ENCODE measurements at regions not wholly inside any gene's neighbourhood (a gene's known extent, or its start where the extent isn't known, plus 50 kb on each side); places are given as distances from the start of the nearest gene placed in this dataset.
"Not testable (repeated sequence)": the region's sequence is repeated elsewhere in the genome, so short reads cannot be mapped to it uniquely, and the experiment has no call there.

- H3K9ac ChIP-seq (ENCODE audit: low read length); H3K79me2 ChIP-seq (ENCODE audit: insufficient read depth, low read length); H3K27ac ChIP-seq (ENCODE audit: low read depth, low read length, poor library complexity, severe bottlenecking); H3K4me2 ChIP-seq (ENCODE audit: low read length); H2AFZ ChIP-seq (ENCODE audit: low read length); H3K9me3 ChIP-seq (ENCODE audit: low read length); H3K9me2 ChIP-seq (ENCODE audit: low read depth, low read length); H3K4me1 ChIP-seq (ENCODE audit: insufficient read depth, low read length, severe bottlenecking); H3K4me3 ChIP-seq (ENCODE audit: low read depth, low read length, poor library complexity, severe bottlenecking); H3K36me3 ChIP-seq (ENCODE audit: insufficient read depth, low read length); H4K20me1 ChIP-seq (ENCODE audit: insufficient read depth, low read length); H3F3A ChIP-seq (ENCODE audit: insufficient read depth, low read length); H3K27me3 ChIP-seq (ENCODE audit: insufficient read depth, low read length): not testable (repeated sequence)
Measured at GRCh38 chr1:146710838-146711521, 227.1 kb upstream of the NBPF12 start.

- not testable (repeated sequence) for H3K4me3 ChIP-seq (ENCODE audit: low read depth, low read length, poor library complexity, severe bottlenecking); H3K27ac ChIP-seq (ENCODE audit: low read depth, low read length, poor library complexity, severe bottlenecking); H3K27me3 ChIP-seq (ENCODE audit: insufficient read depth, low read length); H4K20me1 ChIP-seq (ENCODE audit: insufficient read depth, low read length); H2AFZ ChIP-seq (ENCODE audit: low read length); H3K4me2 ChIP-seq (ENCODE audit: low read length); H3K9ac ChIP-seq (ENCODE audit: low read length); H3K36me3 ChIP-seq (ENCODE audit: insufficient read depth, low read length); H3K79me2 ChIP-seq (ENCODE audit: insufficient read depth, low read length); H3K4me1 ChIP-seq (ENCODE audit: insufficient read depth, low read length, severe bottlenecking); H3K9me3 ChIP-seq (ENCODE audit: low read length); H3K9me2 ChIP-seq (ENCODE audit: low read depth, low read length); H3F3A ChIP-seq (ENCODE audit: insufficient read depth, low read length)
Measured at GRCh38 chr1:146709302-146709701, 228.8 kb upstream of the NBPF12 start.

- not testable (repeated sequence) for H3K9me2 ChIP-seq (ENCODE audit: low read depth, low read length); H3K79me2 ChIP-seq (ENCODE audit: insufficient read depth, low read length); H3K27me3 ChIP-seq (ENCODE audit: insufficient read depth, low read length); H3K4me3 ChIP-seq (ENCODE audit: low read depth, low read length, poor library complexity, severe bottlenecking); H2AFZ ChIP-seq (ENCODE audit: low read length); H3F3A ChIP-seq (ENCODE audit: insufficient read depth, low read length); H3K9me3 ChIP-seq (ENCODE audit: low read length); H3K9ac ChIP-seq (ENCODE audit: low read length); H3K27ac ChIP-seq (ENCODE audit: low read depth, low read length, poor library complexity, severe bottlenecking); H4K20me1 ChIP-seq (ENCODE audit: insufficient read depth, low read length); H3K4me2 ChIP-seq (ENCODE audit: low read length); H3K4me1 ChIP-seq (ENCODE audit: insufficient read depth, low read length, severe bottlenecking); H3K36me3 ChIP-seq (ENCODE audit: insufficient read depth, low read length)
Measured at GRCh38 chr1:146704162-146704724, 233.9 kb upstream of the NBPF12 start.

GRCh38 chr1:146701320-146701719 is 236.8 kb upstream of the NBPF12 start:
- H3K4me1 ChIP-seq (ENCODE audit: insufficient read depth, low read length, severe bottlenecking); H3K4me3 ChIP-seq (ENCODE audit: low read depth, low read length, poor library complexity, severe bottlenecking); H3F3A ChIP-seq (ENCODE audit: insufficient read depth, low read length); H3K9me2 ChIP-seq (ENCODE audit: low read depth, low read length); H4K20me1 ChIP-seq (ENCODE audit: insufficient read depth, low read length); H3K36me3 ChIP-seq (ENCODE audit: insufficient read depth, low read length); H2AFZ ChIP-seq (ENCODE audit: low read length); H3K4me2 ChIP-seq (ENCODE audit: low read length); H3K27ac ChIP-seq (ENCODE audit: low read depth, low read length, poor library complexity, severe bottlenecking); H3K79me2 ChIP-seq (ENCODE audit: insufficient read depth, low read length); H3K27me3 ChIP-seq (ENCODE audit: insufficient read depth, low read length); H3K9ac ChIP-seq (ENCODE audit: low read length); H3K9me3 ChIP-seq (ENCODE audit: low read length): not testable (repeated sequence)

GRCh38 chr1:146695388-146695787 is 242.7 kb upstream of the NBPF12 start:
- not testable (repeated sequence) for H3K4me3 ChIP-seq (ENCODE audit: low read depth, low read length, poor library complexity, severe bottlenecking); H3F3A ChIP-seq (ENCODE audit: insufficient read depth, low read length); H3K9me2 ChIP-seq (ENCODE audit: low read depth, low read length); H3K4me2 ChIP-seq (ENCODE audit: low read length); H3K9ac ChIP-seq (ENCODE audit: low read length); H3K9me3 ChIP-seq (ENCODE audit: low read length); H3K4me1 ChIP-seq (ENCODE audit: insufficient read depth, low read length, severe bottlenecking); H4K20me1 ChIP-seq (ENCODE audit: insufficient read depth, low read length); H3K79me2 ChIP-seq (ENCODE audit: insufficient read depth, low read length); H2AFZ ChIP-seq (ENCODE audit: low read length); H3K36me3 ChIP-seq (ENCODE audit: insufficient read depth, low read length); H3K27ac ChIP-seq (ENCODE audit: low read depth, low read length, poor library complexity, severe bottlenecking); H3K27me3 ChIP-seq (ENCODE audit: insufficient read depth, low read length)

GRCh38 chr1:146691798-146692197 is 246.3 kb upstream of the NBPF12 start:
- H3K4me3 ChIP-seq (ENCODE audit: low read depth, low read length, poor library complexity, severe bottlenecking); H3K36me3 ChIP-seq (ENCODE audit: insufficient read depth, low read length); H3K9me3 ChIP-seq (ENCODE audit: low read length); H3K79me2 ChIP-seq (ENCODE audit: insufficient read depth, low read length); H4K20me1 ChIP-seq (ENCODE audit: insufficient read depth, low read length); H2AFZ ChIP-seq (ENCODE audit: low read length); H3K27me3 ChIP-seq (ENCODE audit: insufficient read depth, low read length); H3K4me1 ChIP-seq (ENCODE audit: insufficient read depth, low read length, severe bottlenecking); H3K27ac ChIP-seq (ENCODE audit: low read depth, low read length, poor library complexity, severe bottlenecking); H3K4me2 ChIP-seq (ENCODE audit: low read length); H3K9me2 ChIP-seq (ENCODE audit: low read depth, low read length); H3F3A ChIP-seq (ENCODE audit: insufficient read depth, low read length); H3K9ac ChIP-seq (ENCODE audit: low read length): not testable (repeated sequence)

- not testable (repeated sequence) for H3K27ac ChIP-seq (ENCODE audit: low read depth, low read length, poor library complexity, severe bottlenecking); H3K4me2 ChIP-seq (ENCODE audit: low read length); H3K9me2 ChIP-seq (ENCODE audit: low read depth, low read length); H3K9ac ChIP-seq (ENCODE audit: low read length); H3K9me3 ChIP-seq (ENCODE audit: low read length); H3K4me1 ChIP-seq (ENCODE audit: insufficient read depth, low read length, severe bottlenecking); H2AFZ ChIP-seq (ENCODE audit: low read length); H3F3A ChIP-seq (ENCODE audit: insufficient read depth, low read length); H3K79me2 ChIP-seq (ENCODE audit: insufficient read depth, low read length); H3K27me3 ChIP-seq (ENCODE audit: insufficient read depth, low read length); H4K20me1 ChIP-seq (ENCODE audit: insufficient read depth, low read length); H3K36me3 ChIP-seq (ENCODE audit: insufficient read depth, low read length); H3K4me3 ChIP-seq (ENCODE audit: low read depth, low read length, poor library complexity, severe bottlenecking)
Measured at GRCh38 chr1:146688893-146689292, 249.2 kb upstream of the NBPF12 start.
